HG02870 (cell line): ENCODE measurements at regions not wholly inside any gene's neighbourhood (a gene's known extent, or its start where the extent isn't known, plus 50 kb on each side); places are given as distances from the start of the nearest gene placed in this dataset.
"Not testable (repeated sequence)": the region's sequence is repeated elsewhere in the genome, so short reads cannot be mapped to it uniquely, and the experiment has no call there.

Experiments used
- ATAC-seq: cut with Tn5 transposase; IDR thresholded peaks from one replicate; pipeline ENCODE4 v1.9.1; 2021; ENCODE audit warnings: mild to moderate bottlenecking, moderate library complexity; ENCODE audit not compliant: unreplicated experiment

GRCh38 chr20:4476903-4477500 lies 209.3 kb upstream of the PRNP start:
- no peak for ATAC-seq

- no peak for ATAC-seq
Observed at GRCh38 chr20:4472906-4473305, 213.3 kb upstream of the PRNP start.

DNA sequence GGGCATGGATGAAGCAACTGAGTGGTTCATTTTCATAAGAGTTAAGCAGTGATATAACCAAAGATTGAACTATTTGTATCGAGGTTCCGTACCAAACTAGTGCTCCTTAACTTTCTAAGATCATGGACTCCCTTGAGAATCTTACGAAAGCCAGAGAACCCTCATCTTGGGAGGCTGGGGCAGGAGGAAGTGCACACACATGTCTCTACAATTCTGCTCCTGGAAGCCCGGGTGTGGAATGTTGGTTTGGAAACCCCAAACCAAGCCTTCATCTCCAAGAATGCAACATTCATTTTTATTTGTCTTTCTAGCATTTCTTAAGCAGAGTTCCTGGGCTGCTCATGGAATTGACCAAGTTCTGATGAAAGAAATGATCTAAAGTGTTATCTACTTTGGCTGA lies 215.0 kb upstream of the PRNP start:
- ATAC-seq, result no peak

- ATAC-seq, result no peak
Observed at GRCh38 chr20:4470375-4470774, 215.9 kb upstream of the PRNP start.

DNA sequence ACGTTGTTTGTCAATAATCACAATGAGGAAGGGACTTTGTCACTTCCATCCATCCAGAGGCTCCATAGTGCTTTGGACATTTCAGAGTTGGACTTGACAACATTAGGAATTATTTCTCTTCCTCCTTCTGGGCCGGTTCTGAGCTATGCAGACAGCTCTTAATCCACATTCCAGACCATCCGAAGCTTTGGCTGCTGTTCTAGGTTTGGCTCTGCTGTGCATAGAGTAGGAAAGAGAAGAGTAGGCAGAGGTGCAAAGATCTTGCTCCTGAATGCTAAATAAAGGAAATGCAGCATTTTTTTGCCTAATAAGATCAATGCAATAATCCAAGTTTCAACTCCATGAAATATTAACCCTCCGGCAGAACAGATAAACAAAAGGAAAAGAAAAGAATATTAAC lies 216.3 kb upstream of the PRNP start:
- no peak for ATAC-seq

DNA sequence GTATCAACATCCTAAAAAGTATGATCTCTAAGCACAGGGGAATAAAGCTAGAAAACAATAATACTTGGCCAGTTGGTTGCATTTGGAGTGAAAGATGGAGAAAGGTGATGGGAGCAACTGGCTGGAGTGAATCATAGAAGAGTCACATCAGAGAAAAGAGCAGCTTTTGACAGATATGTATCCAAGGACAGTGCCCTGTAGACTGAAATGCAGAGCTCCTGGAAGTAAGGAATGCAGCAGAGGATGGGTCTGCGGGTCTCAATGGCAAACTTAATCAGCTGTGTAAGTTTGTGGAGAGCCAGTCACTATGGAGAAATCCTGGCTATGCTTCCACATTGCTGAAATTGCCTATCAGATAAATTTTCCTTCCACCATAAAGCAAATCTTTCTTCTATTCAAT lies 218.1 kb upstream of the PRNP start:
- no peak for ATAC-seq

- ATAC-seq, result no peak
Observed at GRCh38 chr20:4465855-4466545, 216.9 kb upstream of the ADRA1D start.

- ATAC-seq, result no peak
Observed at GRCh38 chr20:4465212-4465611, 216.1 kb upstream of the ADRA1D start.

DNA sequence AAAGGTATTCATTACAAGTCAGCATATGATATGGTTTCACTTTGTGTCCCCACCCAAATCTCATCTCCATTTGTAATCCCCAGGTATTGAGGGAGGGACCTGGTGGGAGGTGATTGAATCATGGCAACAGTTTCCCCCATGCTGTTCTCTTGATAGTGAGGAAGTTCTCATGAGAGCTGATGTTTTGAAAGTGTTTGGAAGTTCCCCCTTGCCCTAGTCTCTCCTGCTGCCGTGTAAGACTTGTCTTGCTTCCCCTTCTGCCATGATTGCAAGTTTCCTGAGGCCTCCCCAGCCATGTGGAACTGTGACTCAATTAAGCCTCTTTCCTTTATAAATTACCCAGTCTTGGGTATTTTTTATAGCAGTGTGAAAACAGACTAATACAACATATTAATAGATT lies 213.7 kb upstream of the ADRA1D start:
- not testable (repeated sequence) for ATAC-seq

DNA sequence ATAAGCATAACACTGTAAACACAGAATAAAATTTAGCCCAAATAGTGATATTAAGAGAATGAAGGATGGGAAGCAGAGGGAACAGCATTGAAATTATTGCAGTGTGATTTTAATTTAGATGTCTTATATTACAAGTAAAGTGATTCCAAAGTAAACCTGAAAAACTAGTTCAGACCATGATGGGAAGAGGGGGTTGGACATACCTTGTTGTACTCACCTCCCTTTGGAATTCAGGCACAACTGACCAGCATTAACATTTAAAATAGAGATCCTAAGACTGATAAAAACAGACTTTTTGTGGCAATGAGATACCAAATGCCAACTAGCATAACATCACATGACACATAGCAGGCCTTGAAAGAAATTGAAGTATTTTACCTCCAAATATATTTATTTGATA lies 210.0 kb upstream of the ADRA1D start:
- ATAC-seq, result no peak

DNA sequence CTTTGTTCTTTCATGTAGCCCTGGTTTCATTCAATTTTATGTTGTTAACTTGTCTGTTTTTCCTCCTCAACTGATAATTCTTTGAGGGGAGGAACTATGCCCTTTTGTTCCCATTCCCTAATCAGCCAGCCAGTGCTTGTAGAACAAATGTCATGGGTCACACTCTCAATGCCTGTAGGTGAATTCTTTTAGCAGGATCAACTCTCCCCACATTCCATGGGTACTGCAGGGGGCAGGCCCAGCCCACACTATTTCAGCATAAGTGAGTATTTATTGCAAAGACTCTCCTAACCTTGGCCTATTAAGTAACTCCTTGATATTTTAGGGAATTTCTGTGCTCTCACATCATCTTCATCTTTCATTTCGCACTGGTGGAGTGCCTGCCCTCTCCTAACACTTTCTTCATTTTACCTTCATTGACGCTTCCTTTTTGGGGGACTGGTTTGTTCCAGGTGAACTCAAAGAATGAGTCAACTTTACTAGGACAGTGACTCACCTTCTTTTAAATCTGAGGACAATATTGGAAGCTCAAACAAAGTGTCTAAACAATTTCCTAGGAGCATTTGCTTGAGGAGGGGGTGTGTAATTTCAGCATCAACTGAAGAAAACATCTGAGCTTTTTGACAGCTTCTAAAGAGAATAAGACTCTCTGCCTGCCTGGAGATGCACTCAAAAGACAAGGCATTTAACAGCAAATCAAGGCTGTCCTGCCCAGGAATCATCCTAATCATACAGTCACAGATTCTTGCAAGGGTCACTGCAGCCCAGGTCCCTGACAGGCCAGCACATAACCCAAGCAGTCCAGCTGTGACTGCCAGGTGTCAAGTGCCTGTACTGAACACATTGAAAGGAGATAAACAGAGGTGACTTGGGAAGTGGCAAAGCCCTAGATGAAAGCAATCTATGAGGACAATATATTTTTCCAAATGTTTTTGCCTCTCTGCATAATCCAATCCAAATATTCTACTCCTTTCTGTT lies 208.8 kb upstream of the ADRA1D start:
- no peak for ATAC-seq

DNA sequence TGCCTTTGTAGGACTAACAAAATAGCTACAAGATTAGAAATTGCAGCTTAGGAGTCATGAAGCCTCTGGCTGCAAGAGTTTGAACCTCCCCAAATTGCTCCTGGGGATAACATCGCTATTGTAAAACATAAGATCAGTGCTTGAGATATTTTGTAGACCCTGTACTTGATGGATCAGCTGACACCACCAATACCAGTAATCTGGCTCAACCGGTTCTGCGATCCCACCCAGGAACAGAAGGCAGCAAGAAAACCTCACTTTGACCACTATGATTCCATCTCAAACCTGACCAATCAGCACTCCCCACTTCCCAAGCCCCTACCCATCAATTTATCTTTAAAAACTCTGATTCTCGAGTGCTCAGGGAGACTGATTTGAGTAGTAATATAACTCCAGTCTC lies 206.9 kb upstream of the ADRA1D start:
- no peak for ATAC-seq

DNA sequence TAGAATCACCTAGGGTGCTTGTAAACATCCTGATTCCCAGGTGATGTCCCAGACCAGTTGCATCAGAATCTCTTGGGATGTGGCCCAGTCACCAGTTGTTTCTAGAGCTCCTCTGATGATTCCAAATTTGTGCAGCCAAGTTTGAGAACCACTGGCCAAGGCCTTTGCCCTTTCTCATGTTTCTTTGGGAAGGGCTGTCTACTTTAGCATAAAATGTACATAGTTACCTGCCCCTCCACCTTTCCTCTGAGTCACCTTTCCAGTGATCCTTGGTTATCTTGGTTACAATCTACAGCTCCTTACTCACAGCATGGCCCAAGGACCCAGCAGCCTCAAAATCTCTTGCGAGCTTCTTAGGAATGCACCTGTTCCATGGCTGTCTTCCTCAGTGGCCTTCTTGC lies 206.2 kb upstream of the ADRA1D start:
- ATAC-seq, result no peak

DNA sequence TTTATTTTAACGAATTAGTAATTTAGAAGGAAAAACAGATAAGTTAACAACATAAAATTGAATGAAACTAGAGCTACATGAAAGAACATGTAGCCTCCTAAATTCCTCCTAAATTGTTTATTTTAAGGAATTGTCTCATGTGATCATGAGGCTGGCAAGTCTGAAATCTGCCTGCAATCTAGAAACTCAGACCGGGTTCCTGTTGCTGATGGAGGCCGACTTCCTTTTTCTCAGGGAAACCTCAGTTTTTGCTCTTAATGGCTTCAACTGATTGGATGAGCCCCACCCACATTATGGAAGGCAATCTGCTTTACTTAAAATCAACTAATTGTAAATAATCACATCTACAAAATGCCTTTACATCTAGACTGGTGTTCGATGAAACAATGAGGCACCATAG lies 205.0 kb upstream of the ADRA1D start:
- no peak for ATAC-seq

- ATAC-seq, result no peak
Observed at GRCh38 chr20:4453359-4453758, 204.3 kb upstream of the ADRA1D start.

GRCh38 chr20:4451487-4452081 lies 202.5 kb upstream of the ADRA1D start:
- no peak for ATAC-seq

DNA sequence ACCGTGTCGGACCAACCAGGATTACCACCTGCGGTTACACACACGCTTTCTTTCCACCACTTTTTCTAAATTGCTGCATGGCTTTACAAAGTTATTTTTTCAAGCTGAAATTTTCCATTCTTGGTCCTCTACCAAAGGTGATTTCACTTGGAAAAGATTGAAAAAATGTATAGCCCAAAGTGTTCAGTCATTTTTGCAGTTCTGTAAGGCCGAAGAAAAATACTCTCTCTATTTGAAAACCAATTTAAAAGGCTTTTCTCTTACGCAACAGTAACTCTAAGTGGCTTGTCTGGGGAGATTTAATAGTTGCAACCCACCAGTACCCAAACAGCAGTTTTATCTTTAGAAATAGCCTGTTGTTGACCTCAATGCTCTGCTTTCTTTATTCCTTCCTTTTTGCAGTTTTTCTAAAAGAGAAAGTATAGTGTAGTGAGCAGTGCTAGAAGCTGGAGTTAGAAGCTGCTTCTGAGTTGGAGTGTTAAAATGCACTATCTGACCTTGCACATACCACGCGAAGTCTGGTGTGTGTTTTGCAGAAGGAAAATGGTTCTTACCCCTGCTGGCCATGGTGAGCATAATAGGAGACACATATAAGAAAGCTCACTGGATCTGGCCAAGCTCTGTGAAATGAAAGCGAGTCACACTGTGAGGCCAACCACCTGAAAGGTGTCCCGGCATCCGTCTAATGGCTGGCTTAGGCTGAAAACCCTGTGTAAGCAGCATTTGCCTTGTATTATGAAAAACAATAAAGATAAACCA lies 201.0 kb upstream of the ADRA1D start:
- ATAC-seq, result no peak

GRCh38 chr20:4445784-4446183 lies 196.7 kb upstream of the ADRA1D start:
- no peak for ATAC-seq

- ATAC-seq, result no peak
Observed at GRCh38 chr20:4445331-4445730, 196.2 kb upstream of the ADRA1D start.

GRCh38 chr20:4444404-4444803 lies 195.3 kb upstream of the ADRA1D start:
- no peak for ATAC-seq

GRCh38 chr20:4443016-4443415 lies 193.9 kb upstream of the ADRA1D start:
- ATAC-seq, result no peak
